Heart left ventricle (tissue), 13 donors: ENCODE measurements at regions not wholly inside any gene's neighbourhood (a gene's known extent, or its start where the extent isn't known, plus 50 kb on each side); places are given as distances from the start of the nearest gene placed in this dataset.

Source experiments
- CTCF ChIP-seq, 12 donors: fragments of 200-600 bp; sonication (generic) in 4 of 12; IDR thresholded peaks; one replicate each; pipeline versions ENCODE4 v1.5.0 to v1.8.0; 2018 to 2022; ENCODE audit warnings: antibody characterized with exemption in 12 of 12, mild to moderate bottlenecking in 5 of 12
- POLR2A ChIP-seq, 2 donors: fragments of 450-650 bp; IDR thresholded peaks; one replicate each; pipeline ENCODE4 v1.6.1; 2017; ENCODE audit warnings: antibody characterized with exemption in 2 of 2, mild to moderate bottlenecking in 2 of 2, moderate library complexity in 2 of 2
- donor health status: ischemic (EF 13 %, LVEDD 7.1; RV severe dilation, severe dysfunction).
- donor health status: DM: no; HTN: yes; CAD: no.
- donor health status: DM: no; HTN: no; CAD: no.
- donor health status: ischemic (EF 25% LVEDD 6.9; RV normal size, moderate dysfunction).
- donor health status: ischemic (EF 25% LVEDD 5.7; RV mildly dilated, moderate dysfunction).
- donor health status: ischemic (EF 35%, LVEDD 5.7; RV mildly dilated, moderate dysfunction).
- donor health status: nonischemic (EF 11% LVEDD 7.7; RV severe dilation, severe dysfunction).
- donor health status: DM: yes; HTN: yes; CAD: no.
- donor health status: PGD.
- donor health status: ischemic (EF 29% LVEDD 5.4; RV normal size, mild dysfunction).
- donor health status: nonischemic (EF 23%, LVEDD 6.1; RV moderate dilation, normal function).

GRCh38 chr6:10266462-10266861 is 148.4 kb downstream of the TFAP2A start:
- TF ChIP-seq CTCF (IDR thresholded peaks at IDR 0.05): no peak
- TF ChIP-seq POLR2A (IDR thresholded peaks at IDR 0.05): no peak
